GM20000 (cell line): ENCODE measurements at regions not wholly inside any gene's neighbourhood (a gene's known extent, or its start where the extent isn't known, plus 50 kb on each side); places are given as distances from the start of the nearest gene placed in this dataset.

Source experiments
- DNase-seq: peaks from one replicate; pipeline ENCODE4 v3.0.0; 2012; ENCODE audit warnings: low spot score
- TF ChIP-seq, protein P1 (sequence below): IDR thresholded peaks from 2 replicates; pipeline ENCODE4 v1.5.1; 2012; ENCODE audit warnings: mild to moderate bottlenecking, control low read depth; ENCODE audit errors: extremely low read depth, missing control alignments

DNA sequence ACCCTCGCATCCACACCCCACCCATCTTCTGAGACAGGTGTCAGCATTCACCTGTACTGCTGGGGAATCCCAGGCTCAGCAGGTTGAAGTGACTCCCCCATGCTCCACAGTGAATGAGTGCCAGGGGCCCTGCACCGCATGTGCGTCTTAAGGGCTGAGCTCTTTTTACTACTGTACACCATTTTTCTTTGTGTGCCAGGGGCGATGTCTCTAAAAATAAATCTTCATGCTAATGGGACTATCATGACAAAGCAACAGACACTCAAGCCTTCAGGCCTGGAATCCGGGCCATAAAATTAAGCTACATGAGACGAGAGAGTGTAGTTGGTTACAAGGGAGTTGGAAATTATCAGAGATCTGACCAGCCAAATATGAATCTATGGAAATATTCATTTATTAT lies 294.8 kb downstream of the LPIN1 start:
- no peak for DNase-seq
- TF ChIP-seq, protein P1, sequence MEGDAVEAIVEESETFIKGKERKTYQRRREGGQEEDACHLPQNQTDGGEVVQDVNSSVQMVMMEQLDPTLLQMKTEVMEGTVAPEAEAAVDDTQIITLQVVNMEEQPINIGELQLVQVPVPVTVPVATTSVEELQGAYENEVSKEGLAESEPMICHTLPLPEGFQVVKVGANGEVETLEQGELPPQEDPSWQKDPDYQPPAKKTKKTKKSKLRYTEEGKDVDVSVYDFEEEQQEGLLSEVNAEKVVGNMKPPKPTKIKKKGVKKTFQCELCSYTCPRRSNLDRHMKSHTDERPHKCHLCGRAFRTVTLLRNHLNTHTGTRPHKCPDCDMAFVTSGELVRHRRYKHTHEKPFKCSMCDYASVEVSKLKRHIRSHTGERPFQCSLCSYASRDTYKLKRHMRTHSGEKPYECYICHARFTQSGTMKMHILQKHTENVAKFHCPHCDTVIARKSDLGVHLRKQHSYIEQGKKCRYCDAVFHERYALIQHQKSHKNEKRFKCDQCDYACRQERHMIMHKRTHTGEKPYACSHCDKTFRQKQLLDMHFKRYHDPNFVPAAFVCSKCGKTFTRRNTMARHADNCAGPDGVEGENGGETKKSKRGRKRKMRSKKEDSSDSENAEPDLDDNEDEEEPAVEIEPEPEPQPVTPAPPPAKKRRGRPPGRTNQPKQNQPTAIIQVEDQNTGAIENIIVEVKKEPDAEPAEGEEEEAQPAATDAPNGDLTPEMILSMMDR, result no peak

DNA sequence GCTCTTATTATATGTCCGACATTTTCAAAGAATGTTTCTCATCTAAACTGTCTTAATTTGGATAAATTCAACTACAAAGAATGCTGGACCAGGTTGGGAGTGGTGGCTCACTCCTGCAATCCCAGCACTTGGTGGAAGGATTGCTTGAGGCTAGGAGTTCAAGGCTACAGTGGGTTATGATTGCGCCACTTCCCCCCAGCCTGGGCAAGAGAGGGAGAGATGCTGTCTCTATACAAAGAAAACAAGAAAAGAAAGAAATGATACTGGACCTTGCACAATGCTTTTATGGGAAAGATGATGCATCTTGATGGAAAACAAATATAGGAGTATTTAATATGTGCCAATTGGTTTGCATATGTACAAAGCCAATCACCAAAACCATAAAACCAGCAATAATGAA lies 296.7 kb downstream of the LPIN1 start:
- TF ChIP-seq, protein P1, result no peak
- DNase-seq, result no peak

DNA sequence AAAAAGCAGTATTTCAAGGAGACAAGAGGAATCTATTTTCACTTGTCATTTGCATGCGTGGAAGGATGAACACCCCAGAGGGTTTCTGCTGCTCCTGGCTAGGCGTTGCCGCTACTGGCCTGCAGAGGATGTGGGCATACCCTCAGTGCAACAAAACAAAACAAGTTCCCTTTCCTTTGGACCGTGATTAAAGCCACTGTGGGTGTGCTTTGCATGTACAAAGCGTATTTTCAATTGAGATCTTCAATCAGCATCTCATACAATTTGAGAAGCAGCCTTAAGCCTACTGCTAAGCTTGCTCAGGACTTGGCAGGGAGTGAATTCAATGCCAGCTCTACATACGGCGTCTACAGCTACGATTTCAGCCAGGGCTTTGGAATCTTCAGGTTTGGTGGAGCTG lies 298.4 kb downstream of the LPIN1 start:
- DNase-seq, result no peak
- TF ChIP-seq, protein P1, result no peak

DNA sequence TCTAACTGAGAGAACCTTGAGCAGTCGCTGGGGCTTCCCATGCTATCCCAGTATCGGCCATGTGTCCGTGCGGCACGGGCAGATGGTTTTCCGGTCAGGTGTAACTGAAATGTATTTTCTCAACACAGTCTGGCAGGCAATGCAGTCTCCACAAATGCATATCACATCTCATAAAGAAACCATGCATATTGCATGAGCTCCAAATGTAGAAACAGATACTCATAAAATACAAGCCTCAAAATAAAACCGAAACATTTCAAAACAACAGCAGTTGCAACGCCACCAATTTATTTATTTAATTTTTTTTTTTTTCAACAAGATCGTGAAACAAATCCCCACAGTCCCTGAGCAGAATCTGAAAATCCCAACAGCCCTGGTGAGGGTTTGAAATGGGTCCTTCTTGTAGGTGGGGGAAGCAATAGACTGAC lies 299.4 kb downstream of the LPIN1 start:
- DNase-seq, result peak; percentile 46
- TF ChIP-seq, protein P1, result no peak

DNA sequence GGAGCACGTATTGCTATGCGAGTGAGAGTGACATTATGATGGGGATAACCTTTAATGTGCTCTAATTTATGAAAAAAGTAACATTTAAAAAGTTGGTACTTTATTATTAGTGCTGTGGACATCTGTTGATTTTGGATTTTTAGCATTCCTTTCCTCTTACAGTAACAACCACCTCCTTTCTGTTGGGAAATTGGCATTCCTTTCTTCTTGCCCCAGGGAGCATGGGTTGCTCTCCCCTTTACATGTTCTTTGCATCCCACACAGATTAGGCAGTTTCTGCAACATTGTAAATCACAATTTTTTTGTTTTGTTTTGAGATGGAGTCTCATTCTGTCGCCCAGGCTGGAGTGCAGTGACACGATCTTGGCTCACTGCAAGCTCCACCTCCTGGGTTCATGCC lies 300.2 kb downstream of the LPIN1 start:
- DNase-seq, result no peak
- TF ChIP-seq, protein P1, result no peak

DNA sequence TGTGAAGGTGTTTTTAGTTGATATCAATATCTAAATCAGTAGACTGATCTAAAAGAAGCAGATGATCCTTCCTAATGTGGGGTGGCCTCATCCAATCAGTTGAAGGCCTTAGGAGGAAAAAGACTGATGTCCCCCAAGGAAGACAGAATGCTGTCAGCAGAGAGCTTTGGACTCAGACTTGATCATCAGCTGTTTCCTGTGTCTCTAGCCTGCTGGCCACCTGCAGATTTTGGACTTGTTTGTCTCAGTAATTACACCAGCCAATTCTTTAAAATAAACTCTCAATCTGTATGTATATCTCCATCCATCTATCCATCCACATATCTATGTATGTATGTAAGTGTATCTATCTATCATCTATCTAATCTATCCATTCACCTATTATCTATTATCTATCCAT lies 301.3 kb downstream of the LPIN1 start:
- TF ChIP-seq, protein P1, result no peak
- DNase-seq, result no peak

DNA sequence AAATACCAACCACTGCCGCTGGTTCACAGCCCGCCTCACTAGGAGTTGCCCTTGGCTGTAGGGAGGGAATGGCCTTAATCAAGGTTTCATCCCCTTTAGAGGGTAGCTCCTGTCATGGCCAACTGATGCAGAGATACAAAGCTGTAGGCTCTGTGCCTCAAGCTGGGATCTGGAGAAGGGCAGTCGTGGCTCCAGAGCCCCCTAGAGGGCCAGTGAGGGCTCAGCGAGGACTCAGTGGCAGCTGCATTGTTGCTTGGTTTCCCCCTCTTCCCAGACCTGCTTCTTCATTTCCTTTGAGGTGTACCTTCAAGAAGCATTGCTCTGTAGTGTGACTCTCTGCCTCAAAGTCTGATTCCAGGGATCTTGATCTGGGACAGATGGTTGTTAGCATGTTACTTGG lies 302.1 kb downstream of the LPIN1 start:
- TF ChIP-seq, protein P1, result peak; percentile 14
- DNase-seq, result peak; percentile 30
